ENCODE measurements at regions not wholly inside any gene's neighbourhood (a gene's known extent, or its start where the extent isn't known, plus 50 kb on each side); places are given as distances from the start of the nearest gene placed in this dataset.

GRCh38 chr11:26792941-26793340 lies 71.1 kb upstream of the SLC5A12 start (continued):
- TF ChIP-seq, protein P1, sequence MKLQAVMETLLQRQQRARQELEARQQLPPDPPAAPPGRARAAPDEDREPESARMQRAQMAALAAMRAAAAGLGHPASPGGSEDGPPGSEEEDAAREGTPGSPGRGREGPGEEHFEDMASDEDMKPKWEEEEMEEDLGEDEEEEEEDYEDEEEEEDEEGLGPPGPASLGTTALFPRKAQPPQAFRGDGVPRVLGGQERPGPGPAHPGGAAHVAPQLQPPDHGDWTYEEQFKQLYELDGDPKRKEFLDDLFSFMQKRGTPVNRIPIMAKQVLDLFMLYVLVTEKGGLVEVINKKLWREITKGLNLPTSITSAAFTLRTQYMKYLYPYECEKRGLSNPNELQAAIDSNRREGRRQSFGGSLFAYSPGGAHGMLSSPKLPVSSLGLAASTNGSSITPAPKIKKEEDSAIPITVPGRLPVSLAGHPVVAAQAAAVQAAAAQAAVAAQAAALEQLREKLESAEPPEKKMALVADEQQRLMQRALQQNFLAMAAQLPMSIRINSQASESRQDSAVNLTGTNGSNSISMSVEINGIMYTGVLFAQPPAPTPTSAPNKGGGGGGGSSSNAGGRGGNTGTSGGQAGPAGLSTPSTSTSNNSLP (IDR thresholded peaks at IDR 0.05; ENCODE audit: low read depth, low read length): no peak
- TF ChIP-seq ZNF691 (CRISPR knock-in tag; IDR thresholded peaks at IDR 0.05; ENCODE audit: borderline replicate concordance, low read depth): no peak

DNA sequence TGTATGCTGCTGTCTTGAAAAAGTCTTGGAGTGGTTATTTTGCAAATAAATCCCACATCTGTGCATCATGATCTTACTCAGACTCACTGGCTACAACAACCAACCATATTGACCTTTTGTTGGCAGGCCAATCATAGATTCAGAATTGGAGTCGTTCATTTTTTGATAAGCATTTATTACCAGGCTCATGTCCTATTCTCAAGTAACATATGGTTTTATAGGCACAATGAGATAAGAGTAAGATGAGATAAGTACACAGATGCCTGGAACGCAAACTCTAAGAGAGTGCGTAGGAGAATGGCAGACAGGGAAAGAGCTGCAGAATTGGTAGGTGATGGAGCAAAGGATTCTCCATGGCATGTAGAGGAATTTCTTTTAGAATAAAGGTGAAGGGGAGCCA lies 71.6 kb upstream of the SLC5A12 start:
- TF ChIP-seq AFF4 (CRISPR knock-in tag; IDR thresholded peaks at IDR 0.05): no peak
- FAIRE-seq: no peak

More for the DNA sequence above, 71.6 kb upstream of the SLC5A12 start:
- Histone ChIP-seq H2AFZ (ENCODE audit: low read length) (no peak overlapping the region), H3K9me3 (ENCODE audit: low read length) (no peaks in the 10 kb centered on the region), H3K4me2 (ENCODE audit: low read depth, low read length) (no peak overlapping the region), H3K4me3 (replicated peaks in 1 of 3; ENCODE audit: insufficient read depth in 1 of 3, low read depth in 2 of 3, low read length in 3 of 3) (no peak overlapping the region), H4K20me1 (ENCODE audit: insufficient read depth, low read length) (no peaks in the 10 kb centered on the region), H3K27me3 (ENCODE audit: control insufficient read depth in 1 of 2, insufficient read depth in 2 of 2, low read length in 2 of 2) (no peaks in the 10 kb centered on the region), H3K36me3 (replicated peaks in 1 of 2; ENCODE audit: control insufficient read depth in 1 of 2, insufficient read depth in 2 of 2, low read length in 2 of 2) (no peaks in the 10 kb centered on the region), H3K27ac (ENCODE audit: extremely low read length, insufficient read depth, low read length) (no peak overlapping the region), H3K79me2 (ENCODE audit: insufficient read depth, low read length) (no peaks in the 10 kb centered on the region), H3K9ac (ENCODE audit: insufficient read depth, low read depth, low read length) (no peak overlapping the region), H3K4me1 (ENCODE audit: insufficient read depth, low read length) (no peaks in the 10 kb centered on the region)
- no TSS peak for BruUV-seq (replicated peaks)
- 26% methylated on average over 3 of the region's 3 CpGs for WGBS (ENCODE audit: low lambda C conversion rate)
- intact Hi-C loops (cut with micrococcal nuclease; ENCODE audit: unreplicated experiment): no loop called here
- ATAC-seq (no peak), DNase-seq (ENCODE audit: low spot score) (no peak)
- in situ Hi-C loops (cut with HindIII; ENCODE audit: extremely low pct_ligation_motif_present, low pct_unique_long_range_greater_than_20kb): no loop called here
- CTCF ChIA-PET (ENCODE audit: low intra/inter-chr PET ratio, low total read pairs): no interaction called here
- POLR2A ChIA-PET: no interaction called here

Data from HepG2 (cell line).